GM23338 (cell line): ENCODE measurements at regions not wholly inside any gene's neighbourhood (a gene's known extent, or its start where the extent isn't known, plus 50 kb on each side); places are given as distances from the start of the nearest gene placed in this dataset.

Source experiments
- CREB1 ChIP-seq: fragments of 250-450 bp; sonication (Bioruptor Pico); IDR thresholded peaks from 2 replicates; pipeline ENCODE4 v1.5.0; 2020; ENCODE audit warnings: low read depth, mild to moderate bottlenecking, moderate library complexity
- EZH2 ChIP-seq: fragments of 200-600 bp; sonication (generic); IDR thresholded peaks from one replicate; pipeline ENCODE4 v1.8.0; 2017; ENCODE audit warnings: antibody characterized with exemption, mild to moderate bottlenecking, low read depth; ENCODE audit not compliant: unreplicated experiment
- EZH2phosphoT487 ChIP-seq: fragments of 200-600 bp; sonication (generic); IDR thresholded peaks from one replicate; pipeline ENCODE4 v1.8.1; 2018; ENCODE audit warnings: antibody characterized with exemption; ENCODE audit not compliant: unreplicated experiment
- TF ChIP-seq, protein P1 (sequence below), 2 experiments: fragments of 200-600 bp in 1 of 2; sonication (generic) in 1 of 2; conservative IDR thresholded peaks; 2 replicates each; pipeline versions ENCODE4 v1.5.1 to v1.6.1; 2016 to 2017; ENCODE audit warnings: antibody characterized with exemption in 2 of 2, low read depth in 2 of 2, mild to moderate bottlenecking in 2 of 2, moderate library complexity in 1 of 2

- TF ChIP-seq, protein P1, sequence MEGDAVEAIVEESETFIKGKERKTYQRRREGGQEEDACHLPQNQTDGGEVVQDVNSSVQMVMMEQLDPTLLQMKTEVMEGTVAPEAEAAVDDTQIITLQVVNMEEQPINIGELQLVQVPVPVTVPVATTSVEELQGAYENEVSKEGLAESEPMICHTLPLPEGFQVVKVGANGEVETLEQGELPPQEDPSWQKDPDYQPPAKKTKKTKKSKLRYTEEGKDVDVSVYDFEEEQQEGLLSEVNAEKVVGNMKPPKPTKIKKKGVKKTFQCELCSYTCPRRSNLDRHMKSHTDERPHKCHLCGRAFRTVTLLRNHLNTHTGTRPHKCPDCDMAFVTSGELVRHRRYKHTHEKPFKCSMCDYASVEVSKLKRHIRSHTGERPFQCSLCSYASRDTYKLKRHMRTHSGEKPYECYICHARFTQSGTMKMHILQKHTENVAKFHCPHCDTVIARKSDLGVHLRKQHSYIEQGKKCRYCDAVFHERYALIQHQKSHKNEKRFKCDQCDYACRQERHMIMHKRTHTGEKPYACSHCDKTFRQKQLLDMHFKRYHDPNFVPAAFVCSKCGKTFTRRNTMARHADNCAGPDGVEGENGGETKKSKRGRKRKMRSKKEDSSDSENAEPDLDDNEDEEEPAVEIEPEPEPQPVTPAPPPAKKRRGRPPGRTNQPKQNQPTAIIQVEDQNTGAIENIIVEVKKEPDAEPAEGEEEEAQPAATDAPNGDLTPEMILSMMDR (conservative IDR thresholded peaks at IDR 0.05; ENCODE audit: low read depth in 2 of 2): no peak
- no peak for TF ChIP-seq EZH2phosphoT487
- TF ChIP-seq EZH2: no peak
- no peak for TF ChIP-seq CREB1
These were observed 421.4 kb upstream of the KLHL1 start for GRCh38 chr13:70529652-70530051.
